ENCODE measurements at regions not wholly inside any gene's neighbourhood (a gene's known extent, or its start where the extent isn't known, plus 50 kb on each side); places are given as distances from the start of the nearest gene placed in this dataset.
"Not testable (repeated sequence)": the region's sequence is repeated elsewhere in the genome, so short reads cannot be mapped to it uniquely, and the experiment has no call there.

DNA sequence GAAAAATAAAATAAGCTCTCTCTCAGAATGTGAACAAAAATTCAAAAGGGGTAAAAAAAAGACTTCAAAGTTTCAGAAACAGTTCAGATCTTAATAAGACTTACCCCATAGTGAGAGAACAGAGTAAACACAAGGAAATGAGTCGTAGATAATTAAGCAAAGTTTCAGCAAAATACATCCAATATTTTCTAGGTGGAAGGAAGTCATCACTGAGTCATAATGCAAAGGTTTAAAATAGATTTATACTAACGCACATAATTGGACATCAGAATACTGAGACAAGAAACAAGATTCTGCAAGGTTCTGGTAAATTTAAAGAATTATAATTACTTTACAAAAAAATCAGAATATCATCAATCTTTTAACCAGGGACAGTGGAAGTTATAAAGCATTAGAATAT is 1370.7 kb upstream of the ATXN8OS start:
- DNase-seq: peak; percentile 31

GRCh38 chr13:68727798-68728197 is 1379.8 kb upstream of the ATXN8OS start:
- no peak for DNase-seq

DNA sequence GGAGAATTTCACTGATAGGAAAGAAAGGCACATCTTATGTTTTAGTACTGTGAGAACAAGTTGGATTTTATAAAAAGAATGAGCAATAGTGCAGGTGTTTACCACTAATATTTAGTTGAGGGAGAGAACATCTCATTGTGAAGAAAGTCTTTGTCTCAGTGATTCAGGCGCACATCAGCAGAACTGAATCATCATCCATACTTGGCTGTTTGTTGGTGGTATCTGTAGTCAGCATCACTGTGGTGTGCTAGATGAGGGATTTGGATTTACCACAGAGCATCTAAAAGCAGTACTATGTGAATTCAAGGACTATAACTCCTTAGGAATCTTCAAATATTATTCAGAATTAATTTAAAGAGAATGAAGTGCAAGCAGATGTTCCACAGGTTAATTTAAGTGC is 1380.5 kb upstream of the ATXN8OS start:
- peak; percentile 31 for DNase-seq

DNA sequence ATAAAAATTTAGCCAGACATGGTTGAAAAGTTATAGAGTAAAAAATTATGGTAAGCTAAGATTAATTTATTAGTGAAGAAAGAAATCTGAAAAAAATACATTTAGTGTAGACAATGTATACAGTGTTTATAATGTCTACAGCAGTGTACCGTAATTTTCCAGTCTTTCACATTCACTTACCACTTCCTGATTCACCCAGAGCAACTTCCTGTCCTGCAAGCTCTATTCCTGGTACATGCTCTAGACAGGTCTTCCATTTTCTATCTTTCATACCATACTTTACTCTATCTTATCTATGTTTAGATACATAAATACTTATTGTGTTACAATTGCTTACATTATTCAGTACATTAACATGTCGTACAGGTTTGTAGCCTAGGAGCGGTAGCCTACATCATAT is 1387.8 kb upstream of the ATXN8OS start:
- DNase-seq: no peak

DNA sequence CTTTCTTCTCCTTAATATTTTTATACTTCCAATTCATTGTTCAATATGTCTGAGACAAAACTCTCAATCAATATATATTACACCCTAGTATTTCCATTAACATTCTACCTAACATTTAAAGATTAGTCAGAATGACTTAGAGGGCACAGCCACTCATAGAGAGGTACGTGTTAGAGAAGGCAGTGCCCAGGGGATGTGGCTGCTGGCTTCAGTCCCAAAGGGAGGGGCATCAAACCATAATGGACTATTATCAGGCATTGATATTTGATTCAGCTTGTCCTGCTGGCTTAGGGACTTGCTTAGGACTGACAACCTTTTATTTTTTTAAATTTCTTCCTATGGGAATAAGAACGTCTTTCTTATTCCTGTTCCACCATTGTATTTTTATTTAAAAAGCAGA is 1392.0 kb upstream of the ATXN8OS start:
- DNase-seq: no peak

- DNase-seq: no peak
Observed at GRCh38 chr13:68714292-68714691, 1393.3 kb upstream of the ATXN8OS start.

DNA sequence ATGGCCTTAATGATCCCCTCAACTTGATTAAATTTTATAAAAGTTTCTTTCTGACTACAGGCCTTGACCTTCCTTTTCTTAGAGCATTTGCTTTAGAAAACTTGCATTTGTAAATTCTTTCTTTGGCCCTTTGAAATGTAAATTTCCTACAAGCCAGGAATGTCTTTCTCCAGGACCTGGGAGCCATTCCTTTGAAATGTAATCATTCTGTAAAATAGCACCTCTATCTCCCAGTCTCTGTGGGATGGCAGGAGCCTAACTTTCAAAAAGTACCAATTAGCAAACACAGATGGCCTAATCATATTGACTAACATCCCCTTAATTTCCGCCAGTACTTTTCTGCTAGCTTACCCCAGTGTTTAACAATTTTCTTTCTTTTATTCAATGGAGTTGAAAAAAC is 1394.2 kb upstream of the ATXN8OS start:
- no peak for DNase-seq

DNA sequence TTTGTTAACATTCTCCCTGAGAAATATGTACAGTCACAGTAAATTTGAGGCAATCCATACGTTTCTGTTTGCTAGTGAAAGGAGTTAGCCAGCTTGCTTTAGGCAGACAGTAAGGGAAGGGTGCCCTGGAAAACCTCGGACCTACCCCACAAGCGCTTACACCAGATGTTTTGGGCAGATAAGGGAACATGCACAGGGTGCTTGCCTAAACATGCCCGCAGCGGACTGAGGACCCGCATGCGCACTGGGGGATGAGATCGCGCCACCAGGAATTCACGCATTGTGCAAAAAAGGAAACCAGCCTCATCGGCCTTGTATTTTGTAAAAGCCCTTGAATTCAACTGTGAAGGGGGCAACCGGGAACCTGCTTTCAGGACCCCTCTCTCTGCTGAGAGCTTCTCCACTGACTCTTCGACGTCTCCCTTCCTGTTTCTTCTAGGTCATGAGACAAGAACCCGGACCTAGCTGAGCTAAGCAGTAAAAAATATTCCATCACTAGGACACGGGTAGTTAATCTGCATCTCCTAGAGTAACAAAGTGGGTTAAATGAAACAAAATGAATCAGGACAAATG is 1399.2 kb upstream of the ATXN8OS start:
- no peak for DNase-seq

DNA sequence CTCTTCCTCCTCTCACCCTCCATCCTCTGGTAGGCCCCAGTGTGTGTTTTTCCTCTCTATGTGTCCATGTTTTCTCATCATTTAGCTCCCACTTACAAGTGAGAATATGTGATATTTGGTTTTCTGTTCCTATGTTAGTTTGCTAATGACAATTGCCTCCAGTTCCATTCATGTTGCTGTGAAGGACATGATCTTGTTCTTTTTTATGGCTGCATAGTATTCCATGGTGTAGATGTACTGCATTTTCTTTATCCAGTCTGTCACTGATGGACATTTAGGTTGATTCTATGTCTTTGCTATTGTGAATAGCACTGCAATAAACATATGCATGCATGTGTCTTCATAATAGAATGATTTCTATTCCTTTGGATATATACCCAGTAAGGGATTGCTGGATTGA is 1401.6 kb upstream of the ATXN8OS start:
- DNase-seq: not testable (repeated sequence)

- DNase-seq: peak; percentile 4
Observed at GRCh38 chr13:68697551-68697950, 1410.1 kb upstream of the ATXN8OS start.

GRCh38 chr13:68696907-68697306 is 1410.7 kb upstream of the ATXN8OS start:
- no peak for DNase-seq

- DNase-seq: no peak
Observed at GRCh38 chr13:68692049-68692448, 1415.6 kb upstream of the ATXN8OS start.

DNA sequence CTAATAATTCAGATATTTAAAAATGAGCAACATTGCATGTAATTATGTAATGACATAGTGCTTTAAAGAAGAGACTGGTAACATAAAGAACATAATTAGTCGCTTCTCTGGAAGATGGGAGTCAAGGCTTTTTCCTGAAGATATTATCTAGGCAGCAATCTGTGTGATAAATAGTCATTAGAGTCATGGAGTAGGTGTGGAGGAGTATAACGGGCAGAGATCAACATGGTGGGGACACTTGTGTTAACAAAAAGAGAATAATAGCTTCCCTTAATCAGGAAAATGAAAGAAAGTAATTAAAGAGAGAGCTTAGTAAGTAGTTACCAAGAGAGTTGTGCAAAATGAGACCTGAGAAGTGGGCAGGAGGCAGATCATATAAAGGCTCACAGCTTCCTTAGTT is 1417.1 kb upstream of the ATXN8OS start:
- no peak for DNase-seq

DNA sequence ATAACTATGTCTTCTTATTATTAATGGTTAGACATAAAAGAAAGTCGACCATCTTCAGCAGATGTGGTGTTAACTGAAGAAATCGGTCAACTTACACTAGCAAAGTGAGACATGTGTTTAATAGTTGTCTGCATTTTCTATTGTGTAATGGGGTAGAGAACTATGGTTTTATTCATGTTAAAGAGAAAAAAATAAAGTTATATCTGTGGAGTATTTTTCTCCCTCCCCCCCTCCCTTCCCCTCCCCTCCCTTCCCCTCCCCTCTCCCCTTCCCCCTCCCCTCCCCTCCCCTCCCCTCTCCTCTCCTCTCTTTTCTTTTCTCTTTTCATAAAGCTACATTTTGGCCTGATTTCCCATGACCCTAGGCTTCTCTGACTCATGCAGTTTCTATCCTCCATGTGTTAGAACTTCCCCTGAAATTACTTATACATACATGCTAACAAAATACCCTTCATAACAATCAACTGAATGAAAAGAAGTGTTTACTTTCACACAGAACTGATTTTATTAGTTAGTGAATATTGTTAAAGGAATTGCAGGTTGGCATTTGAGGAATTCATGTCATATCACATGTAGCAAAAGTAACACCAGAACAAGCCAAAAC is 1431.0 kb upstream of the ATXN8OS start:
- no peak for DNase-seq

DNA sequence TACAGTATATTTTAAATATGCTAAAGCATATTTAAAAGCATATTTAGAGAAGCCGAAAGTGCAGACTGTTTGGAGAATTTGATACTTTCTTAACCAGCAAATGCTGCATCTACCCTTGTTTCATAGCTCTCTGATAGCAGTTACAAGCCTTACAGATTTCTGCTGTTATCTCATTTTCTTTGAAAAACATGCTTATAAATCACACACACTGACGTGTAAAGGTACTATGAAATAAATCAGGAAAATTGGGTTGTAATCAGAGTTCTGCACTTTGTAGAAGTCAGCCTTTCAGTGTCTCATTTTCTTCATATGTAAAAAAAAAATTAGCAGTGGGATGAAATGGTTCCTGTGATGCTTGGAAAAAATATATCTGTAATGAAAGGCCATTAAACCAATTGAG is 1432.4 kb upstream of the ATXN8OS start:
- DNase-seq: no peak

- no peak for DNase-seq
Observed at GRCh38 chr13:68667863-68668262, 1437.7 kb upstream of the PCDH9 start.

DNA sequence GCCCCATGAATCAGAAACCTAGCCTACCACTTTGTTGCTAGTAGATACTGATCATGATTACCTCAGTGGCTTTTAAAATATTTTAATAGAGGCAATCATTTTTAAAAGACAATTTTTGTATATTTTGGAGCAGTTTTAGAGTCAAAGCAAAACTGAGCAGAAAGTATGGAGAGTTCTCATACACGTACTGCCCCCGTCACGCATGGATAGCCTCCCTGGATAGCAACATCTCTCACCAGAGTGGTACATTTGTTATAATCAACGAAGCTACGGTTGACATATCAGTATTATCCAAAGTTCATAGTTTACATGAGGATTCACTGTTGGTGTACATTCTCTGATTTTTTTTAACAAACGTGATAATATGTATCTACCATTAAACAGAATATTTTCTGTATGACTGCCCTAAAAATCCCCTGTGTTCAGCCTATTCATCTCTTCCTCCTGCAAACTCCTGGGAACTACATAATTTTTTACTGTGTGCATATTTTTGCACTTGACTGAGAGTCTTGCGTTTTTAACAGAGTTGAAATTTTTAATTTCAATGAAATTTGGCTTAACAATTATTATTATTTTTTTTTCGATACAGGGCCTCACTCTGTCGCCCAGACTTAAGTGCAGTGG is 1436.8 kb upstream of the PCDH9 start:
- DNase-seq: no peak

DNA sequence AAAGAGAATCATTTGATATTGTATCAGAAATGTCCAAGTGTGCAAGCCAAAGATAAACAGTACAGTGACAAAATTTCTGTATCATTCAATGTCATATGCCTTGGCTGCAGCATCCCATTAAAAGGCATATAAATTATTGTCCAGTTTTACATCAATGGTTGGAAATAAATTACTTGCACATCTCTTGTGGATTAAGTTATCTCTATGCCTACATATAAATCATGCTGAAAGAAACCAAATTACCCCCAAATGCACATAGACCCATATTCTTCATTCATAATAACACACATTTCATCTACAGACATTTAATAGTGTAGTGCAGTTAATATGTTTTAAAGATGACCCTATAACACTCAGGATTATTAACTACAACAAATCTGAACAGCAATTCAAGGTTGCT is 1415.7 kb upstream of the PCDH9 start:
- DNase-seq: no peak

DNA sequence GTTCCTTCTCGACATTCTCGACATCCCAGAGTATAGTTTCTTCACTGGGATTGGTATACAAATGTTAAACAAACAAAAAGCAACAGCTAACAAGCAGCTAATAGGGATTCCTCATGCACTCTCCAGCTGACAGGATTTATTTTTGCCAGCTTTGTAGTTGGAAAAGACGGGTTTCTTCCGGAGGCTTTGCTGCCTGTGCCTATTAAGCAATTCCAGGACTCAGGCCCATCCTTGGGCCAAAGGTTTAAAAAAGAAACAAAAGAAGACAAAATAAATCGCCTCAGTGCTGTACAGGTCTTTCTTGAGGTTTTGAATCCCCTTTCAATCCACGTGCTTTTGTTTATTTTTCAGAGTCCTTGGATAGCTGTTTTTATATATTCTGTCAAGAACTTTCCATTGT is 1414.5 kb upstream of the PCDH9 start:
- DNase-seq: no peak

- no peak for DNase-seq
Observed at GRCh38 chr13:68636784-68637183, 1406.6 kb upstream of the PCDH9 start.

DNA sequence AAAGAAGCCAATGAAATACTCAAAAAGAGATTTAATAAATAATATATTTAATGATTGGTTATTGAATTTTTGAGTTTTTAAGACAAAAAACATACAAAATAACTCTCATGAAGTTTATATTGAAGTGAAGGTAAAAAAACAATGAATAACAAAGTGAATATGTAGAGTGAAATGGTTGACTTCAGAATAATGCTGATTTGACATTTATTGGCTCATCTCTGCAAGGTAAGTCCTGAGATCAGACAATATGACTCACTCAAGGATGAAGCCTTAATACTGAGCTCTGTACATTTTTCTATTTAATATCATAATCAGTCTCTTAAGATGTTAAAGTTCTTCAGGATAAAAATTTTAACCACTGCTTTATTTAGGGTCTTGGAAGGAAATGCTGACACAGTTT is 1398.9 kb upstream of the PCDH9 start:
- DNase-seq: no peak

DNA sequence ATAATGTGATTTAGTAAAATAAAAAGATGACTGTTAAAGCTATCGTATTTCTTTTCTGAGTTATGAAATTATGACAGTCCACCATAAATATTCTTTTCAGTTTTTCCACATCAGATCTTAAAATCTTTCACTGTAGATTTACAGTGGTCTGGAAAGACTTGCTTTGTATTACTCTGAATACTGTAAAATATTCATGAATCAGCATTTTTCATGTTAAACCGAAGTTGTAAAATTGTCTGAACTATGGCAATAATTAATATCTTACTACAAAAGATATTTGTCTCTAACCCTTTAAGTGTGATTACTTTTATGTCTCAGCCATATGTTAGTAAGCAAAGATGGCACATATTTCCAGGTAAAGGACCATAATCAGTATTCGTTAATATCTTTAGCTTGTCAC is 1397.2 kb upstream of the PCDH9 start:
- DNase-seq: no peak

- no peak for DNase-seq
Observed at GRCh38 chr13:68616600-68617222, 1386.6 kb upstream of the PCDH9 start.

DNA sequence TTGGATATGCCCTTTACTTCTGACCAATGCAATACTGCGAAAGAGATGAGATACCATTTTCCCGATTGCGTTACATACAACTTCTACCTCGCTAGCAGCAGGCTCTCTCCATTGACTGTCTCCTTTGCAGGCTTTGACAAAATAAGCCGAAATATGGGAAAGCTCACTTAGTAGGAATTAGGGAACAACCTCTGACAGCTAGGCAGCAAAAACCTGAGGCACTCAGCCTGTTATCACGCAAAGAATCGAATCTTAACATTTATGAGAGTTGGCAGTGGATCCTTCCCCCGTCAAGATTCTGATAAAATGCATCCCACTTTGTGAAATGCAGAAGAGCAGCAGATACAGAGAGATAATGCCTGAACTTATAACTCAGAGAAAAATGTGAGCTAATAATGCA is 1379.5 kb upstream of the PCDH9 start:
- no peak for DNase-seq

All from fibroblast of skin of right quadriceps (primary cell).